Muscle of arm (tissue), 1 donor: ENCODE measurements at regions not wholly inside any gene's neighbourhood (a gene's known extent, or its start where the extent isn't known, plus 50 kb on each side); places are given as distances from the start of the nearest gene placed in this dataset.
"Not testable (repeated sequence)": the region's sequence is repeated elsewhere in the genome, so short reads cannot be mapped to it uniquely, and the experiment has no call there.

Source experiments
- DNase-seq: peaks from one replicate; pipeline ENCODE4 v3.0.0-alpha.2; 2013

DNA sequence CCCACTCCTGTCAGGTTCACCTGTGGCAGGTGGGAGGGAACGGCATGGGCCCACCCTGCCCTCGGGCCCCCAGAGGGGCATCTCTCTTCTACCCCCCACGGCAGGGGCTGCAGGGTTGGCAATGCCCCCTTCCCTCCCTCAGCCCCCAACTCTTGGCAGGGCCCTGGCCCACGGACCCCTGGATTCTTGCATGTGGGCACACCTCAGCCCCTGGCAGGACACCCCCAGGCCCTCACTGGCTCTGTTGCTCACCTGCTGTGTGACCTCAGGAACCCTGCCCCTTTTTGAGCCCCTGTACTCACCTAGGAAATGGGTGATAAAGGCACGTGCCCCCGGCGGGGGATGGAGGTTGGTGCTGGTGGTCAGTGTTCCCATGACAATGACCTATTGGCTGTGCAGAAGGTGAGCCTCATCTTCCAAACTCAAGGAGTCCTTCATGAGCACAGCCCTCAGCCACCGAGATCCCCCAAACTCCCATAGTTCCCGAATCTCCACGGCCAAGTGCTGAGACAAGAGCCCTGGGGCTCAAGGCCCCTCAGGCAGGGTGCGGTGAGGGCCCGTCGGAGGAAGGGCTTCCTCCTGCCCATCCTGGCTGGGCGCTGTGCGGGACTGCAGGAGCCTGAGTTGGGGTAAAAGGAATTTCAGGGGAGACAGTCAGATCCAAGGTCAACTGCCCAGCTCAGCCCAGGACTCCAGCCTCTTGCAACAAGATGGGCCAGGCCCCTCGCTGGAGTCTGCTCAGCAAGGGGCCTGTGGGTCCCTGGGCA, 198.2 kb downstream of the IGLL1 start:
- no peak for DNase-seq

DNA sequence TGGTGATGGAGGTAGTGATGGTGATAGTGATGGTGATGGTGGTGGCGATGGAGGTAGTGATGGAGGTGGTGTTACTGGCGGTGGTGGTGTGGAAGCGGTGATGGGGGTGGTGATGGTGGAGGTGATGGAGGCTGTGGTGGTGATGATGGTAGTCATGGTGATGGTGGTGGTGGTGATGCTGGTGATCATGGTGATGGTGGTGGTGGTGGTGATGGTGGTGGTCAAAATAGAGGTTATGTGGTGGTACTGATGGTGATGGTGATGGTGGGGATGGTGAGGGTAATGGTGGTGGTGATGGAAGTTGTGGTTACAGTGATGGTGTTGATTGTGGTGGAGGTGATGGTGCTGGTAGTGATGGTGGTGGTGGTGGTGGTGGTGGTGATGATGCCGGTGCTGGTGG, 199.2 kb downstream of the IGLL1 start:
- DNase-seq: no peak

DNA sequence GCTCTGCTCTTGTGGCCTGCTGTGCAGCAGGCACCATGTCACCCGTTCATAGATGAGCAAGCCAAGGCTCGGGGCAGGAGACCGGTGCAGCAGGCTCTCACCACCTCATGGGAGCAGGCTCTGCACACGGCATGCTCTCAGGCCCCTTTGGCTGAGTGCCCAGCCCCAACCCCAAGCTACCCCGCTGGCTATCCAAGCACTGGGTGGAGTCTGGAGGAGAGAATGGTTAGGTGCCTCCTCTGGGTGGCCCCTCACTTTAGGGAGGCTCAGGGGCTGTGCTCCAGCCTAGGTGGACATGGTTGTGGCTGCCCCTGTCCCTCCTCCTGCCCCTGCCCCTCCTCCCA, 199.9 kb downstream of the IGLL1 start:
- no peak for DNase-seq

DNA sequence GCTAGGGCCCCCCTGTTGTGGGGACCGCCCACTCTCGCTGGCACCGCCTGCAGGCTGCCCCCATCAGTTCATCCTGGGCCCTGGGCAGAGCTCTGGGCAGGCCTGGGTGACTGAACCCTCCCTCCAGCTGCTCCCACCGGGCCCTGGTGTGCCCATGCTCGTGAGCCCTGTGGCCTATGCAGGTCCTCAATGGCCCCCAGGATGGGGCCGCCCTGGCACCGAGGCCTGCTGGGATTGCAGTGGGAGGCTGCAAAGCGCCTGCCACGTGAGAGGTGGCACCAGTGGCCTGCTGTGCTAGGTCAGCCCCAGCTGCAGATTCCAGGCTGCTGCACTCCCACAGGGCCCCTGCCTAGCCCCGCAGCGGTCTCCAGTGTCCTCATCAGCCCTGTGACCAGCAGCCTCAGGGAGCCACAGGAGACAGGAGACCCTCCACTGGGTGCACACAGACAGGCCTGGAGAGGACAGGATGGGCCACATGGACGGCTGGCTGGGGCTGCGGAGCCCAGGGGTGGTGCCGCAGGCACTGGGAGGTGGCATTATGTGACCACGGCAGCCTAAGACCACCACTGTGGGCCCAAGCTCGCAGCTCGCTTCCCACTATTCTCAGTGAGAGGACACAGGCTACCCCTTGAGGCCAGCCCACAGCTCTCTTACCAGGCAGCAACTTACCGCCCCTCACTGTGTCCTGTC, 199.4 kb downstream of the BCR start:
- DNase-seq: not testable (repeated sequence)

DNA sequence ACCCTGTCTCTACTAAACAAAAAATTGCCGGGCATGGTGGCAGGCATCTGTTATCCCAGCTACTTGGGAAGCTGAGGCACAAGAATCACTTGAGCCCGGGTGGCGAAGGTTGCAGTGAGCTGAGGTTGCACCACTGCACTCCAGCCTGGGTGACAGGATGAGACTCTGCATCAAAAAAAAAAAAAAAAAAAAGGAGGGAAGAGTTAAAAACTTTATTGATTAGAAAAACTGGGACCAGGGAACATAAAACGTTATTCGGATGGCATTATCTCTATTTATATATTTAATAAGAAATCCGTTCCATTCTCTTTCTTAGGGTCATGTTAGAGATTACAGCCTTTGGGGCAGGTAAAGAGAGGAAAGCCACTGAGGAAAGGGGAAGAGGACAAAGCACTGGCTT, 197.5 kb downstream of the BCR start:
- no peak for DNase-seq

DNA sequence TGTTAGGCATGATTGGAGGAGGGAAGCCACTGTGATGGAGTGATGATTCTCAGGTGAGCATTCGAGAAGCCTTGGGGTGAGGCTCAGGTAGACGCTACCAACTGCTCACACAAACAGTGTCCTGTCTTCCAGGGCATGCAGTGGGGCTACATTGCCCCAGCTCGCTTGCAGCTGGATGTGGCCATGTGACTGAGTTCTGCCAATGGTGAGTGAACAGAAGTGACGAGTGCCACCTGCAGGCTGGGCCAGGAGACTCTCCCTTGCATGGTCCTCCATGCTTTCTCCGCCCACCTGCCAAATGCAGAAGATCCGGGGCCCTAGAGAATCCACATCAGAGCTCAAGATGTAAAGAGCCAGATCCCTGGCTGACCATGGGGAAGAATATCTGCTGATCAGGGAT, 195.9 kb downstream of the BCR start:
- DNase-seq: no peak

DNA sequence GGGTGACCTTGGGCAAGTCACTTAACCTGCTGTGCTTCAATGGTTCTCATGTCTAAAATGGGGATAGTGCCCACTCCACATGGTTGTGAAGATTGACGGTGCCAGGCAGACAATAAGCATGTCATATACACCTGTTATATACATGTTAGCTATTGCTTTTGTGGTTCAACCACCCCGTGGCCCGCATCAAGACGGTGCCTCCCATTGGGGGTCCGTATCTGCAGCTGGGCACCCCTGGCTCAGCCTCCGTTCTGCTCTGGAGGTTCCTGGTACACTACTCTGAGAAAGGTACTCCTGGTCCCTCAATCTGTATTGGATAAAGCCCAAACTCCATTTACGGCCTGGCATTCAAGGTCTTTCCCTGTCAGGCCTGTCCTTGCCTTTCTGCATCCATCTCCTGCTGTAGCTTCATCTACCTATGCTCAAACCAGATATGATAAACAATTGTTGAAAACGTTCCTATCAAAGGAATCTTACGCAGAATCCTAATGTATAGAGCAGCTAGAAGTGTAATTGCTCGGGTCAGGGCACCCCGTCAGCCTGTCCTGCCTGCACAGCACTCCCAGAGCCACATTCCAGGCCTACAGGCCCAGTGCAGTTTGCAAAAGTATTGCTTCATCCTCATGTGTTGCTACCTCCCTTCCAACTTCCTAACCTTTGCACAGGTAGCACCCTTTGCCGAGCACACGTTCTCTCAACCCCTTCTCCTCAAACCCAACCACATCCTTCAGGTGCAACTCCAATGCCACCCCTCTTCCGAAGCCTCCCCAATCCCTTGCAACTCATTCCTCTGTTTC, 194.9 kb downstream of the BCR start:
- no peak for DNase-seq

DNA sequence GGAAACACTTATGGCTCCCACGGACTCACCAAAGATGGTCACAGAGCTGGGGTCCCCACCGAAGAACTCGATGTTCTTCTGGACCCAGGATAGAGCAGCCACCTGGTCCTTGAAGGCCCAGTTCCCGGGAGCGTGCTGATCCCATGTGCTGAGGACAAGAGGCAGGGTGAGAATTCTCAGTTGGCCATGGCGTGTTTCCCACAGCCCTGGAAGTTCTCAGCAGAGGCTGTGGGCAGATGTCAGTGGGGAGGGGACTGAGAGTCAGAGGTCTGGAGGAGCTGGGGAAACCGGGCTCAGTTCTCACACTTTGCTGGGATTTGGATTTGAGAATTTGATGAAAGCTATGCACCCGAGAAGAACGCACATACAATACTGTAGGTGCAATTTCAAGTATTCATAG, 193.3 kb downstream of the BCR start:
- no peak for DNase-seq

DNA sequence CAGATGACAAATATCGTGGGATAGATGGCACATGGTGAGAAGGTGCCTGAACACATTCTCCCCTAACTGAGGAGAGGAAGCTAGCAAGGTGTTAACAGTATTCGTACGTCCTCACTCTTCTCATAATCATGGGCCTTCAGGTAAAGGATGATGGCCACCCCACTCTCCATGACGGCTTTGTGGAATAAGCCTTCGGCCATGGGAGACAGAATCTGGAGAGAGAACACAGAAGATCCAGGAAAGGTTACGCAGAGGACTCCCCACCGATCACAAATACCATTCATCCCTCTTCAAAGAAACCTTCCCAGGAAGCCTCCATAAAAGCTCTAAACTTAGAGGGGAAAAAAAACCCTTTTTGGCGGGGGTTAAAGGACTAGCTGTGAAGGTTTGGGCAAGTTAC, 189.9 kb downstream of the BCR start:
- no peak for DNase-seq

DNA sequence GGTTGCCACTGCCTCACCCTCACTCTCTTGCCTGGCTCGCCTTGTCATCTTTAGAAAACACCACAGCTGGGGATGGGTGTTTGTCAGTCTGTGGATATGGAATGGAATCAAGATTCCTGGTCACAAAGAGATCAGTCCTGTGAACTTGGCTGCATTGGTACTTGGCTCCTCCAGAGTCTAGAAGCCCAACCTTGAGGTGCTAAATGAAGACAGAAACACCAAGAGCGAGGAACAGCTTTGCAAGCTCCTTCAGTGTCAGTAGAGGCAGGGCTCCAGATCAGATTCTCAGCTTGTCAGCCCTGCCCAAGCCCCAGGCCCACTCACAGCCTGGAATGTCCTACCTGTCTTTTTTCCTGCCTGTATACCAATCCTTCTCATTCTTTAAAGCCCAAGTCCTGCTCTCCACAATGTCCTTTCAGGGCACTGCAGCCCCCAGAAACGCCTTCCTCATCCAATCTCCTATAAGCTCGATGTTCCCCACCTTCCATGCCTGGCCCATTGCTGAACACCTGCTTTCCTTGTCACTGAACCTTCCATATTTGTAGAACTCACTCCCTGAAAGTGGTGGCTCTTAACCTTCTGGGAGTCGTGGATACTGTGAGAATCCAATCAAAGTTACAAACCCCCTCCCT, 188.9 kb downstream of the BCR start:
- DNase-seq: no peak
